Keratinocyte (primary cell): ENCODE measurements at regions not wholly inside any gene's neighbourhood (a gene's known extent, or its start where the extent isn't known, plus 50 kb on each side); places are given as distances from the start of the nearest gene placed in this dataset.

Experiments
- DNase-seq: peaks from one replicate; pipeline ENCODE4 v3.0.0-alpha.2; 2011; ENCODE audit warnings: low read depth, missing footprints, low spot score
- FAIRE-seq: peaks from 2 replicates; lab custom pipeline; 2011; peaks lifted over from hg19 to GRCh38; lab: Jason Lieb, UNC
- H2AFZ ChIP-seq: 2 replicates; pipeline ENCODE4 v1.6.0; 2012; ENCODE audit warnings: low read length, control low read depth, inconsistent platforms; ENCODE audit not compliant: control insufficient read depth
- H3K27ac ChIP-seq: 2 replicates; pipeline ENCODE4 v1.5.1; 2011; ENCODE audit warnings: low read length; ENCODE audit not compliant: control insufficient read depth, insufficient read depth
- H3K27me3 ChIP-seq: 3 replicates; pipeline ENCODE4 v1.6.0; 2011; ENCODE audit warnings: low read length; ENCODE audit not compliant: control insufficient read depth, insufficient read depth; ENCODE audit errors: extremely low read depth
- H3K36me3 ChIP-seq, 2 experiments: 2 replicates in 1 of 2; 3 replicates in 1 of 2; pipeline ENCODE4 v1.5.1; 2011; ENCODE audit warnings: low read length in 2 of 2, mild to moderate bottlenecking in 1 of 2; ENCODE audit not compliant: control insufficient read depth in 2 of 2, insufficient read depth in 2 of 2; ENCODE audit errors: extremely low read depth in 1 of 2
- H3K4me1 ChIP-seq: 3 replicates; pipeline ENCODE4 v1.5.1; 2011; ENCODE audit warnings: low read length; ENCODE audit not compliant: control insufficient read depth, insufficient read depth; ENCODE audit errors: extremely low read depth
- H3K4me2 ChIP-seq: 3 replicates; pipeline ENCODE4 v1.6.0; 2011; ENCODE audit warnings: low read depth, low read length; ENCODE audit not compliant: control insufficient read depth, insufficient read depth; ENCODE audit errors: extremely low read depth
- H3K4me3 ChIP-seq, 3 experiments: fragments of 200-600 bp in 1 of 3; sonication (generic) in 1 of 3; 2 replicates in 2 of 3; 3 replicates in 1 of 3; pipeline ENCODE4 v1.5.1; 2011 to 2016; ENCODE audit warnings: low read length in 3 of 3, mild to moderate bottlenecking in 3 of 3, control low read depth in 2 of 3, inconsistent platforms in 1 of 3, low read depth in 1 of 3, mixed read lengths in 1 of 3, mixed run types in 1 of 3, moderate library complexity in 1 of 3; ENCODE audit not compliant: control insufficient read depth in 2 of 3, insufficient read depth in 2 of 3; ENCODE audit errors: extremely low read depth in 1 of 3
- H3K79me2 ChIP-seq: 2 replicates; pipeline ENCODE4 v1.6.0; 2012; ENCODE audit warnings: low read length; ENCODE audit not compliant: control insufficient read depth, insufficient read depth
- H3K9ac ChIP-seq: 3 replicates; pipeline ENCODE4 v1.6.0; 2011; ENCODE audit warnings: low read length; ENCODE audit not compliant: control insufficient read depth, insufficient read depth; ENCODE audit errors: extremely low read depth
- H3K9me1 ChIP-seq: 3 replicates; pipeline ENCODE4 v1.6.0; 2011; ENCODE audit warnings: low read length; ENCODE audit not compliant: control insufficient read depth, insufficient read depth; ENCODE audit errors: extremely low read depth
- H3K9me3 ChIP-seq: 2 replicates; pipeline ENCODE4 v1.5.1; 2012; ENCODE audit warnings: low read depth, low read length; ENCODE audit not compliant: control insufficient read depth
- H4K20me1 ChIP-seq: 3 replicates; pipeline ENCODE4 v1.6.0; 2011; ENCODE audit warnings: low read length; ENCODE audit not compliant: control insufficient read depth, insufficient read depth; ENCODE audit errors: extremely low read depth
- EZH2 ChIP-seq: IDR thresholded peaks from one replicate; pipeline ENCODE4 v1.6.1; 2012; ENCODE audit warnings: inconsistent platforms, mild to moderate bottlenecking, low read length, moderate library complexity
- dilution Hi-C: fragments of 300-500 bp; cut with MboI; formaldehyde crosslinking; loops from one replicate; pipeline ENCODE4 v1.7.0; 2020; ENCODE audit warnings: low sequenced_read_pairs; ENCODE audit not compliant: extremely low pct_ligation_motif_present
- TF ChIP-seq, protein P1 (sequence below), 3 experiments: IDR thresholded peaks in 1 of 3; conservative IDR thresholded peaks in 1 of 3; optimal IDR thresholded peaks in 1 of 3; 2 replicates in 2 of 3; 3 replicates in 1 of 3; pipeline versions ENCODE3 to v1.5.1; 2011; ENCODE audit warnings: low read length in 3 of 3, mild to moderate bottlenecking in 3 of 3, moderate library complexity in 2 of 3, control low read depth in 1 of 3, inconsistent platforms in 1 of 3; ENCODE audit not compliant: insufficient read depth in 2 of 3; ENCODE audit errors: extremely low read depth in 1 of 3

DNA sequence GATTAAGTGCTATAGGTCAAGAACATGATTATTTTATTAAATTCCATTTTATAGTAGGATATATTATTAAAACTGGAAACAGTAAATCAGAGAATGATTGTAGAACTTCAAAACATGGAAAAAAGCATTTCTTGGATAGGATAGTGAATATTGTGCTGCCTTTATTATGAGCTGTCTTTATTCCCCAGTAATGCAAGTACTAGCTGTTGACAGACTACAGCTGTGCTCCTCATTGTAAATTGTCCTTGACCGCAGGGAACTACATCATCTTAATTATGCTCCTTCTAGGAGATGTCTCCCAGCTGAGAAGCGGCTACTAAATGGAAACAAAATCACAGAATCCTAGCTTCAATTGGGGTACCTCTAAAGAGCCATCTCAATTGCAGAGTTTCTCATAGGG lies 1457.2 kb upstream of the PCDH7 start:
- dilution Hi-C loops, result no loop called here
- FAIRE-seq, result no peak
- H3K27me3 ChIP-seq, result no peaks in the 10 kb centered on the region

DNA sequence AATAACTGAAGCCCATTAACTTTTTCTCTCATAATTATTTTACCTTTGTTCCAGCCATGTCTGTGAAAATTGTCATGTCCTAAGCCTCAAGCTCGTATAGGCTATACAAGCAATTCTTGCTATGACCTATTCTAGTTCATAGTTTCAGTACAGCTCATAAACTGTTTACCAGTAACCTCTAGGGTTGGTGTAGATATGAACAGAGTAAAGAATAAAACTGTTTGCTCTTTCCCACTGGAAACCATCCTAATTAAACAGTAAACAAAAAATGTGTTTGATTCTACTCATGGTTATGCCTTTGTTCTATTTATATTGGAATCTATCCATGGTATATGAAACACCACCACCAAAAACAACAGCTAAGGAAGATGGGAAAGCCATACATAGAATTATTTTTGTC lies 1444.0 kb upstream of the PCDH7 start:
- Histone ChIP-seq H3K36me3 (no peaks in the 10 kb centered on the region), H4K20me1 (no peaks in the 10 kb centered on the region), H3K27me3 (no peaks in the 10 kb centered on the region), H2AFZ (no peak overlapping the region), H3K4me2 (no peak overlapping the region), H3K9me3 (no peaks in the 10 kb centered on the region), H3K9ac (no peak overlapping the region), H3K79me2 (no peaks in the 10 kb centered on the region), H3K4me1 (no peaks in the 10 kb centered on the region), H3K27ac (no peak overlapping the region), H3K9me1 (no peaks in the 10 kb centered on the region), H3K4me3 (no peak overlapping the region)
- FAIRE-seq (no peak), DNase-seq (no peak)
- no peak for TF ChIP-seq EZH2
- TF ChIP-seq, protein P1, sequence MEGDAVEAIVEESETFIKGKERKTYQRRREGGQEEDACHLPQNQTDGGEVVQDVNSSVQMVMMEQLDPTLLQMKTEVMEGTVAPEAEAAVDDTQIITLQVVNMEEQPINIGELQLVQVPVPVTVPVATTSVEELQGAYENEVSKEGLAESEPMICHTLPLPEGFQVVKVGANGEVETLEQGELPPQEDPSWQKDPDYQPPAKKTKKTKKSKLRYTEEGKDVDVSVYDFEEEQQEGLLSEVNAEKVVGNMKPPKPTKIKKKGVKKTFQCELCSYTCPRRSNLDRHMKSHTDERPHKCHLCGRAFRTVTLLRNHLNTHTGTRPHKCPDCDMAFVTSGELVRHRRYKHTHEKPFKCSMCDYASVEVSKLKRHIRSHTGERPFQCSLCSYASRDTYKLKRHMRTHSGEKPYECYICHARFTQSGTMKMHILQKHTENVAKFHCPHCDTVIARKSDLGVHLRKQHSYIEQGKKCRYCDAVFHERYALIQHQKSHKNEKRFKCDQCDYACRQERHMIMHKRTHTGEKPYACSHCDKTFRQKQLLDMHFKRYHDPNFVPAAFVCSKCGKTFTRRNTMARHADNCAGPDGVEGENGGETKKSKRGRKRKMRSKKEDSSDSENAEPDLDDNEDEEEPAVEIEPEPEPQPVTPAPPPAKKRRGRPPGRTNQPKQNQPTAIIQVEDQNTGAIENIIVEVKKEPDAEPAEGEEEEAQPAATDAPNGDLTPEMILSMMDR (optimal IDR thresholded peaks at IDR 0.05 in 1 of 3, IDR thresholded peaks at IDR 0.05 in 1 of 3, conservative IDR thresholded peaks at IDR 0.05 in 1 of 3; ENCODE audit: extremely low read depth in 1 of 3, insufficient read depth in 2 of 3, low read length in 3 of 3), result no peak
- dilution Hi-C loops, result no loop called here

More for the DNA sequence above, 1457.2 kb upstream of the PCDH7 start:
- no peaks in the 10 kb centered on the region for H3K79me2 ChIP-seq
- H3K9ac ChIP-seq, result no peak overlapping the region
- H2AFZ ChIP-seq, result no peak overlapping the region
- no peak overlapping the region for H3K4me3 ChIP-seq
- no peak for DNase-seq
- H3K9me1 ChIP-seq, result no peaks in the 10 kb centered on the region
- no peaks in the 10 kb centered on the region for H3K9me3 ChIP-seq
- H4K20me1 ChIP-seq, result no peaks in the 10 kb centered on the region
- TF ChIP-seq EZH2, result no peak
- TF ChIP-seq, protein P1 (optimal IDR thresholded peaks at IDR 0.05 in 1 of 3, IDR thresholded peaks at IDR 0.05 in 1 of 3, conservative IDR thresholded peaks at IDR 0.05 in 1 of 3; ENCODE audit: extremely low read depth in 1 of 3, insufficient read depth in 2 of 3, low read length in 3 of 3), result no peak
- no peak overlapping the region for H3K27ac ChIP-seq
- H3K36me3 ChIP-seq, result no peaks in the 10 kb centered on the region
- H3K4me2 ChIP-seq, result no peak overlapping the region
- H3K4me1 ChIP-seq, result no peaks in the 10 kb centered on the region
